Gastroesophageal sphincter (tissue), 3 donors: ENCODE measurements at regions not wholly inside any gene's neighbourhood (a gene's known extent, or its start where the extent isn't known, plus 50 kb on each side); places are given as distances from the start of the nearest gene placed in this dataset.

Source experiments
- CTCF ChIP-seq, 4 experiments: fragments of 200-600 bp in 2 of 4; fragments of 450-650 bp in 2 of 4; sonication (generic) in 1 of 4; IDR thresholded peaks; one replicate each; pipeline ENCODE4 v1.5.1; 2017 to 2019; ENCODE audit warnings: antibody characterized with exemption in 4 of 4, mild to moderate bottlenecking in 2 of 4, moderate library complexity in 2 of 4
- EP300 ChIP-seq: sonication (generic); formaldehyde crosslinking; IDR thresholded peaks from one replicate; pipeline ENCODE4 v1.6.1; 2017; ENCODE audit warnings: antibody characterized with exemption, mild to moderate bottlenecking
- POLR2A ChIP-seq, 2 donors: fragments of 450-650 bp; IDR thresholded peaks; one replicate each; pipeline ENCODE4 v1.6.1; 2017; ENCODE audit warnings: antibody characterized with exemption in 2 of 2, mild to moderate bottlenecking in 2 of 2, moderate library complexity in 1 of 2
- POLR2AphosphoS5 ChIP-seq: sonication (generic); formaldehyde crosslinking; IDR thresholded peaks from one replicate; pipeline ENCODE4 v1.6.1; 2017; ENCODE audit warnings: antibody characterized with exemption

DNA sequence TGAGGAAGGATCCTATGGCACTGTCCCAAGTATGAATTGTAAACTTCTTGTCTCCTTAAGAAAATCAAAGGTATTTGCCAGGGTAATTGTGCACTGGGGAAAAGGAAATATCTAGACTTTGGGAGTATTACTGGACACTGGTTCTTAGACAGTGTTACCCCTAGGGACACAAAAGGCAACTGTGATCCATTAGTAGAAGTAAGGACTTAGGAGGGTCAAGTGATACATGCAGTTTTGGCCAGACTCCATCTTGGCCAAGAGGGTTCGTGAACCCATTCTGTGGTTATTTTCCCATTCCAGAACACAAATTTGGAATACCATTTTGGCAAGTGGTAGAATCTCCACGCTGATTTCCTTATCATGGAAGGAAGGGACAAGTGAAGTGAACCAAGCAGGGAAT is 98.1 kb downstream of the TM2D1 start:
- TF ChIP-seq CTCF (IDR thresholded peaks at IDR 0.05), result no peak
- TF ChIP-seq POLR2A (IDR thresholded peaks at IDR 0.05), result no peak
- TF ChIP-seq EP300, result no peak
- no peak for TF ChIP-seq POLR2AphosphoS5
